ELF-1 (cell line): ENCODE measurements at regions not wholly inside any gene's neighbourhood (a gene's known extent, or its start where the extent isn't known, plus 50 kb on each side); places are given as distances from the start of the nearest gene placed in this dataset.
A peak's percentile ranks its signal among the peaks of the same experiment; 100 is the strongest.
"Not testable (repeated sequence)": the region's sequence is repeated elsewhere in the genome, so short reads cannot be mapped to it uniquely, and the experiment has no call there.

Source experiments
- DNase-seq: peaks from one replicate; pipeline ENCODE4 v3.0.0-alpha.2; 2016; ENCODE audit warnings: low read depth, low spot score

GRCh38 chr14:53672526-53672925 is 284.1 kb downstream of the BMP4 start:
- DNase-seq = no peak

DNA sequence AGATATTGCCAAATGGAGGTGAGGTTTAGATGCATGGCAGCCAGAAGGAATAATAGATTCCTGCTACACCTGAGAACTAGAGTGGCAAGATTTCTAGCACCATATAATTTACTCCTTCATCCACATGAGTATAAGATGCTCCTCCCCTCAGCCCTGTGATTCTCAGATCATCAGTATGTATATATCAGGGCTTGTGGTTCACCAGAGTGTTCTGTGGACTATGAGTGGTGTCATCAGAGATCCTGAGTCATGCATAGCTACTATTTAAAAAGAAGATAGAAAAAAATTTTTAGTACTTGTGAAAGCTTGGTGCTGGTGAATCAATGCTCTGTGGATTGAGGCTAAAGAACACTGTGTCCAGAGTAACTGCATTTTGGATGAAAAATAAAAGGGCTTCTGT is 285.9 kb downstream of the BMP4 start:
- DNase-seq = no peak

GRCh38 chr14:53668897-53669296 is 287.7 kb downstream of the BMP4 start:
- DNase-seq = no peak

DNA sequence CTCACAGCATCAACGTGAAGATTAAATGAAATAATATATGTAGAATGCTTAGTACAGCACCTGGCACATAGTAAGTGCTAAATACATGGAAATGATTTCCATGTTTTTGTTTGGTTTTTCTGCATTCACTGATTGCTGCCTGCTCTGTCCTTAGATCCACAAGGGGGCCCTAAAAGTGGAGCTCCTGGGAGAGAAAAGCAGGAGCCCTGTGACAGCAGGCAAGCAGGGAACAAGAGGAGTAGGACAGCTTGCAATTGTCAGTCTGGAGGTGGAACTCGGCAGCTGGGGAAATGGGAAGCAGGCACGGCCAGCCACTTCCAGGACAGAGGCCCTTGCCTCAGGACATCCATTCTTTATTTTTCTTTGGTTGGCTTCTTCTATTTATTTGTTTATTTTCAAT is 292.9 kb downstream of the BMP4 start:
- peak; percentile 75 for DNase-seq

- DNase-seq = no peak
These were observed 301.4 kb downstream of the BMP4 start for GRCh38 chr14:53655080-53655785.

GRCh38 chr14:53652068-53652467 is 304.6 kb downstream of the BMP4 start:
- no peak for DNase-seq

DNA sequence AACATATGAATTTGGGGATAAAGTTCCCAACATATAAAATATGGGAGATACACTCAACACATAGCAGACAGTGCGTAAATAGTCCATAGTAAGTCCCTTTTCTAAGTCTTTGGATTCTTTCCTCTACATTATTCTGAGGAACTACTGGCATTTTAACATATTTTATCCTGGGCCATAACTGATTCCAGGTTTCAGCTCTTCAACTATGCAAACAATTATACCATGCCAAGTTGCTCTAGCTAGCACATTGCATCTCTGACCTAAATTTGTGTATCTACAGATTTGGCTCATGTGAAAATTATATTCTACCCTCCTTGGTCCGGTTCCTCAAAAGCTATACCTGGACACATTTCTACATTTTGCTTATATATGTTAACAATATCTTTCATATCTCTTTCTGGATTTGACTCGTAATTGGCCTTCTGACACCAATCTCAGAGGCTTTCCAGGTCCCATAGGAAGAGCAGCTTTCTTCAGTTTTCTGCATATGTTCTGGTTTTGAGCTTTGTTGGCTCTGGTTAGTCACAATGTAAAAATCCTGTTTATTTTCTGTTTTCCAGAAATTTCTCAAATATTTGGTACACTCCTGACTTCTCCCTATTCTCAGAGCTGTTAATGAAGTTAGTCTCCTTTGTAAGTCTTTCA is 305.4 kb downstream of the BMP4 start:
- no peak for DNase-seq

GRCh38 chr14:53646925-53647324 is 309.7 kb downstream of the BMP4 start:
- DNase-seq = peak; percentile 32

DNA sequence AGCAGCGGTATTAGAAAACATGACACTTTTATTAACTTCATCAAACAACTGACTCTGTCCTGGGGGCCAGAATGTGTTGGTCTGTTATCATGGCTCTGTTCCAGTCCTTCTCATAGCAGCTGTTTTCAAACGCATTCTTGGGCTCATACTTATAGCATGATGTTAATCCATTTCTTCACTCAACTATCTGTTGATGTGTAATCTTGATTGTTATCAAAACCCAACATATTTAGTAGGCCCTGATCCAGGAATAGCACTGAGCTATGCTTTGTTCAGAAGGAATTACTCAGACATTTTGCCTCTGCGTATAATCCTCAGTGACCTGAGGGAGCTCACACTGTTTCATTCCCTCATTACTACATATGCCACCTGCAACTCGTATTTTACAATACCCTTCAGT is 315.9 kb downstream of the BMP4 start:
- DNase-seq = no peak

DNA sequence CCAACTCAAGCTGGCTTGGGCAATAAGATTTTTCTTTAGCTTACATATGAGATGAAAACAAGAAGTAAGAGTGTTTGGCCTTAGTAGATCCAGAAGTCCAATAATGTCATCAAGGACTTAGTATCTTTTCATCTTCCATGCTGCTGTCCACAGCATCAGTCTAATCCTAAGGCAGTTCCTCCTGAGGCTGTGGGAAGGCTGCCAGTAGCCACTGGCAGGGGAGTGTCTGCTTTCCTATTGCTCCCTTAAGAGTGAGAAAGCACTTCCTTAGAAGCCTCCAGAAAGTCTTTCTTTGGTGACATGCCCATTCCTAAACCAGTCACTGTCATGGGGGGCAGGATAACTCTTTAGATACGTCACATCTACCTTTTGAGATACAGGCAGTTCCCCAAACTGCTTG is 317.7 kb downstream of the BMP4 start:
- no peak for DNase-seq

DNA sequence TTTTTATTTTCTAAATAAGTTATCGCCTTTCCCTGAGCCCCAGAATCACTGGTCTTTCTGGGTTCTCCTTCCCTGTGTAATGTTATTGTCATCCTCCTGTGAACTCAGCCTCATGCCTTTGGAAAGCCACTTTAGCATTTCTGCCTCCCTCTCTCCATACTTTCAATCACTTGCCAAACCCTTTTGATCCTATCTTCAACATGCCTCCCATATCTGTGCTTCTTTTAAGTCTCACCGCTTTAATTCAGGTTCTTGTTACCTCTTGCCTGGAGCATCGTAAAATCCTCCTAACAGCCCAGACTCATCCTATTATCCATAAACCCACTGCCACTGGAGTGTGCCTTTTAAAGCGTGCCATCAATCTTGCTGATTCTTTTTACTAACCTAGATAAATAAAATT is 321.8 kb downstream of the BMP4 start:
- no peak for DNase-seq

DNA sequence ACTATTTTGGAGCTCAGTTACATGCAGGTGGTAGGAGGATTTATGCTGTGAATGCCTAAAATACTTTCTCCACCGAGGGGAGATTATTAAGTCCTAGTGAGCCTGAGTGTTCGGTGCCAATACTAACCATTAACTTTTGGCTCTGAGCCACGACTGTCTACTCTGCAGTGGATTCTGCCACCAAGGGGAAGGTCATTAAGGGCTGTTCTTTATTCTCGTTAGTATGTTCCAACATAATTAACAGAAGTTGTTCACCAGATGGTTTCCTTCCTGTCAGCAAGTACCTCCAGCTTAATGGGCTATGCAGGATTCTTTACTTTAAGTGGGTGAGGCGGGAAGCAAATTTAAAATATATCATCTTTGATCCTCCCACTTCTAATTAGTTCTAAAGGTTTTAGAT is 326.3 kb downstream of the BMP4 start:
- no peak for DNase-seq

DNA sequence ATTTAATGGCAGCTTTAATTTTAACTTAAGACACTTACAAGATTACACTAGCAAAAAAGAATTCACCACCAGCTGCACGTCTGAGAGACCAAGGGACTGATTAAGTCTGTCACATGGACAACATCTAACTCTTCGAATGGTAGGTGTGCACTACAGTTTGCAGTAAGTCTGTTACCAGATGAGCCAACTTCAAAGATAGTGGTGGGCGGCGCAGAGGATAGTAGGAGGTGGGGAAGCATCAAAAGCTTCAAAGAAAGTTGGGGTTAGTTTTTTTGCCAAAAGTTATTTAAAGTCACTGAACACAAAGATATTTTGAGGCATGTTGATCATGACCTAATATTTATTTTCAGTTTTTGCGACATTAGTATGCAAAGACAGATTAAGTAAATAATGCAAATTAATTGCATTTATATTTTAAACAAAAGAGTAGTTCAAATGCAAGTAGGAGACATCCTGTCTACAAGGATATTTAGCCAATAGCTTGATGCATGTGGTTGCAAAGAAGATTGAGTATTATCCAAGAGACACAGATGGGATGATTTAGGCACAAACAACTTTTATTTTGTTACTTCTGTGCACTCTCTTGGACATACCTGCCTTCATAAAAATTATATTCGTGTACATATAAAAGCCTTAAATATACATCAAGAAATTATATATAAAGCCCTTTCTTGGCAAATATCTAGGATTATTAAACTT is 327.7 kb downstream of the BMP4 start:
- no peak for DNase-seq

DNA sequence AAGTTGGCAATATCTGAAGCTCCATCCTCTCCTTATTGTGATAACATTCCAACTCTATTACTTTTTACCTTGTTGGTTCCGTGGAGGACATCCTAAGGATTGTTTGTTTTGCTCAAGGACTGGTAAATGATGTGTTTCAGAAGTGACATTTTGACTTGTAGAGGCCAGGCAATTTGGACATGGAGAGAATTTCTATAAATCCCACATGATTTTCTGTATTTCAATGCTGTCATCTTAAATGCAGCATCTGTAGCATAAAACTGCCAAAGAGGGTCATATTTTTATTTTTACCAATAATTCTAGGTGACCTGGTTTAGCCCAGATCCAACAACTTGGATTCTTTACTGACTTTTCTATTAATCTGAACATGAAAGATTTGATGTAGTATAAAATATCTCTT is 328.4 kb downstream of the BMP4 start:
- DNase-seq = no peak

DNA sequence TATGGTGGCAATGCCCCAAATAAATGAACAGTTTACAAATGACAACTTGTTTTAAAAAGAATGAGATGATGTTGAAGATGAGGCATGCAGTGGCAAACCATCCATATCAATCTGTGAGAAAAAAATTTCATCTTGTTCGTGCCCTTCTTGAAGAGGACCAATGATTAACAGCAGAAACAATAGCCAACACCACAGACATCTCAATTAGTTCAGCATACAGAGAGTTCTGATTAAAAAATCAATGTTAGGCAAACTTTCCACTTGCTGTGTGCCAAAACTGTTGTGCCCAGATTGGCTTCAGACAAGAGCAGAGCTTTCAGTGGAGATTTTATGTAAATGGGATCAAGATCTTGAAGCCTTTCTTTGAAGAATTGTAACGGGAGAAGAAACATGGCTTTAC is 329.9 kb downstream of the BMP4 start:
- DNase-seq = no peak

GRCh38 chr14:53622447-53622846 is 334.2 kb downstream of the BMP4 start:
- DNase-seq = no peak

DNA sequence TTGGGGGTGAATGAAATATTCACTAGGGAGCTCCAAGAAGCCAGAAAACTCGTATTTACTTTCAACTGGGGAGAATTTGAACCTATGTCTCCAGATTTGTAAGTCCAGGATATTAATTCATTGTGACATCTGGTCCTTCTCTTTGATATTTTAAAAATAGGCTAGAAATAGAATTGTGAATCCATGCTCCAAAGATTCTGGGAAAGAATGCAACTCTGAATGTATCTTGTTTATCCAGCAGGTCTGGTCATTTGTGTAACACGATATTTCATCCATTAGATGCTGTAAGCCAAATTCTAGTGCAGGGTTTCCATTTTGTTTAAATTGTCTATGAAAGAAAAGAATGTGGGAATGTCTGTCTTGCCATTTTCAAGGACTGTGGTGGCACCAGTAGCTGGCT is 334.7 kb downstream of the BMP4 start:
- no peak for DNase-seq

DNA sequence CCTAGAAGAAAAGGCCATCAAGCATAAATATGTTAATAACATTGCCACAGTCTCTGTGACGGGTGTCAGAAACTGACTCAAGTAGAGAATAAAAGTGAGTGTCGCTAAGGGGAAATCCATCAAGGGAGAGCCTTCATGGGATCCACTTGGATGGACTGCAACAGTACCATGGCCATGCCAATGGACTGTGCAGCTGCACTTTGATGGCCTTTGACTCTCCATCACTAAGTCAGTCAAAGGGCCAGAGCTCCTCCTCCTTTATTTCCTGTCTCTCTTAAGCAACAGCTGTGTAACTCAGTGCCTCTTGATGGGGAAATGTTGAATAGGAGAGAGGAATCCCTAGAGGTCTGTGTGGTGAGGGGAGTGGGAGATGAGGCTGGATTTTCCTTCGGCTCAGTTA is 335.2 kb downstream of the BMP4 start:
- DNase-seq = no peak

DNA sequence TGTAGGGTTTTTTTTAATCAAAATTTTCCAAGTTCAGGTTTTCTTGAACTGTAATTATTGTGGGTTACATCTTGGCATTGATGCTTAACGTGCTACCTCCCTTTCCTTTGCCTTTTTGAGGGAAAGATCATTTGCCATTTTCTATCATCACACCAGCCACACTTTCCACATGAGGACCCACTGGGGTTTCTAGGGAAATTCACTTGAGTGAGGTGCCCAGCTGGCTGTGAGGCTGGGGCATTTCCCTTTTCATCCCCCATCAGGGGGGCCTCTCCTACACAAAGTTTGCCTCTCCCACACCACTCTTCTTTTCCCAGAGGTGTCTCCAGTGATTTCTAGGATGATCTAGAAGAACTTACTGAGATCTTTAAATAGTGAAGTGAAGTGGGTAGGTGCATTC is 335.7 kb downstream of the BMP4 start:
- no peak for DNase-seq

DNA sequence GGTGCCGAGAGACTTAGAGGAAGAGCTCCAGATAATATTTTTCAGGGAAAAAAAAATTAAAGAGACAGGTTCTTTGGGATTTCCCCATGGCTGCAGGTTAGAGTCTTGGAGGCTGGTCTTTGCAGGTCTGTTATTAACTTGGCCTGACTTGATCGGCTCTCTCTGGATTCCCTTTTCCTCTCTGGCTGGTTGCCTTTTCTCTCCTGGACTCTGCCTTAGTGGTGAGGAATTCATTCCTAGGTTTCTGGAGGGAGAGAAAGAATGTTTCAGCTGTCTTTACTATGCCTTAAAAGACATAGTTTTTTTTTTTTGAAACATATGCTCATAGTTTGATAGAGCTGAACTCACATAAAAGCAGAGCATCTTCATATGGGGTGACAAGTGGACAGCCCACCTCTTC is 336.3 kb downstream of the BMP4 start:
- no peak for DNase-seq

DNA sequence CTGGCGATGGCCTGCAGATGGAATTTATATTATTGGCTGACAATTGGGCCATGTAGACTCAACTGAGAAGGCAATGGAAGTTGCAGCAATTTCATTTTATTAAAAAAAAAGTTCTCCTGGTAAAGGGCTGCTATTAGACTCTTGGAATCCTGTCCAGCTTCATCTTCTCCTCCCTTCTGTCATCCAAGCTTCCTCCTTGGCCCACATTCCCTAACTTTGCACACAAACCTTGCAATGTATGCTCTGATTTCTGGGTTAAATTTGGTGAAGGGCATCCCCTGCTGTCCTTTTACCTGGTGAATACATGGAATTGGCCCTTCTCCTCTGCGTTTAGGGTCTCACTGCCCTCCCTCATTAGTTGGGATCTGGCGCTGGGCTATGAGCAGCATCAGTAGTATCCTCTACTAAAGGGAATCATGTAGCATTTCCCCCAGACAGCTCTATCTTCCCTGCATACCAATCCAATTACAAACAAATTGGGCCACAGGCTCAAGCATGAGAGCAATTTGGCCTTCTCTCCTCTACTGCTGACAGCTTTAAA is 336.9 kb downstream of the BMP4 start:
- peak; percentile 27 for DNase-seq

- DNase-seq = not testable (repeated sequence)
These were observed 340.1 kb downstream of the BMP4 start for GRCh38 chr14:53616536-53616935.

- DNase-seq = no peak
These were observed 341.4 kb downstream of the BMP4 start for GRCh38 chr14:53615252-53615651.
